ENCODE measurements at regions not wholly inside any gene's neighbourhood (a gene's known extent, or its start where the extent isn't known, plus 50 kb on each side); places are given as distances from the start of the nearest gene placed in this dataset.
A peak's percentile ranks its signal among the peaks of the same experiment; 100 is the strongest.

DNA sequence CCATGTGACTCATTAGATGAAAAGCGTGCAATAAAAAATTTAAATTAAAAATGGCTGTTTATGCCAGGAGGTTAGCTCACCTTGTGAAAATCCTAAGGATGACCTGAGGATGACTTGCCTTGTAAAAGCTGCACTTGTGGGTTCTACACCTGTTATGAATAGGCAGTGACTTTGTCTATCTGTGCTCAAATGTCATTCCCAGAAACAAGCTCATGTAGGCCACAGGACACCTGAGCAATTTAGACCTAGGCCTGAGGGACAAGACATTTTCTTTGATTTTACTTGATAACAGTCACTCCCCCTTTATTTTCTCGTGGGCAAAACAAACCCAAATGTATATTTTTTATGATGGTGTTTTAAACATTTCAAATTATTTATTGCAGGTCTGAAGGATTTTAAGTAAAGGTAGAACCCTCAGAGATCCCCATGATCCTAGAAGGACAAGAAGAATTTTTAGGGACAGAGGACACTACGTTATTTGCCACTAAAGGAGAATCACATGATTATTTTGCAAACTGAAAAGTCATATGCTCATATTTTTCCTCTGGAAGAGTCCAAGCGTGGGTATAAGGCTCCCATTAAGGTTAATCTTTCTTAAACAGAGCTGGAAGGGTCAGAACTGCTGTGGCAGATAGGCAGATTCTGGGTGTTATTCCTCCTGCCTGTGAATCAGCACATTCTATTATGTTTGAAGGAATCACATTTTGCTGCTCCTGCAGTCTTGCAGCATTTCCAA lies 277.5 kb upstream of the MAN1A1 start:
- Histone ChIP-seq H3K9me3 (ENCODE audit: severe bottlenecking) (no peaks in the 10 kb centered on the region), H3K4me1 (ENCODE audit: insufficient read depth, poor library complexity, severe bottlenecking) (peaks cover 4% of the 10 kb centered on the region), H3K36me3 (ENCODE audit: low read depth) (no peaks in the 10 kb centered on the region), H3K27ac (ENCODE audit: poor library complexity, severe bottlenecking) (peak overlapping the region; percentile 14), H3K4me3 (ENCODE audit: severe bottlenecking) (no peak overlapping the region), H3K27me3 (ENCODE audit: insufficient read depth, poor library complexity, severe bottlenecking) (no peaks in the 10 kb centered on the region)
- DNase-seq (ENCODE audit: low spot score) = no peak
- no peak for ATAC-seq (ENCODE audit: low read depth)
- TF ChIP-seq, protein P1, sequence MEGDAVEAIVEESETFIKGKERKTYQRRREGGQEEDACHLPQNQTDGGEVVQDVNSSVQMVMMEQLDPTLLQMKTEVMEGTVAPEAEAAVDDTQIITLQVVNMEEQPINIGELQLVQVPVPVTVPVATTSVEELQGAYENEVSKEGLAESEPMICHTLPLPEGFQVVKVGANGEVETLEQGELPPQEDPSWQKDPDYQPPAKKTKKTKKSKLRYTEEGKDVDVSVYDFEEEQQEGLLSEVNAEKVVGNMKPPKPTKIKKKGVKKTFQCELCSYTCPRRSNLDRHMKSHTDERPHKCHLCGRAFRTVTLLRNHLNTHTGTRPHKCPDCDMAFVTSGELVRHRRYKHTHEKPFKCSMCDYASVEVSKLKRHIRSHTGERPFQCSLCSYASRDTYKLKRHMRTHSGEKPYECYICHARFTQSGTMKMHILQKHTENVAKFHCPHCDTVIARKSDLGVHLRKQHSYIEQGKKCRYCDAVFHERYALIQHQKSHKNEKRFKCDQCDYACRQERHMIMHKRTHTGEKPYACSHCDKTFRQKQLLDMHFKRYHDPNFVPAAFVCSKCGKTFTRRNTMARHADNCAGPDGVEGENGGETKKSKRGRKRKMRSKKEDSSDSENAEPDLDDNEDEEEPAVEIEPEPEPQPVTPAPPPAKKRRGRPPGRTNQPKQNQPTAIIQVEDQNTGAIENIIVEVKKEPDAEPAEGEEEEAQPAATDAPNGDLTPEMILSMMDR (IDR thresholded peaks at IDR 0.05; ENCODE audit: poor library complexity, severe bottlenecking) = no peak

DNA sequence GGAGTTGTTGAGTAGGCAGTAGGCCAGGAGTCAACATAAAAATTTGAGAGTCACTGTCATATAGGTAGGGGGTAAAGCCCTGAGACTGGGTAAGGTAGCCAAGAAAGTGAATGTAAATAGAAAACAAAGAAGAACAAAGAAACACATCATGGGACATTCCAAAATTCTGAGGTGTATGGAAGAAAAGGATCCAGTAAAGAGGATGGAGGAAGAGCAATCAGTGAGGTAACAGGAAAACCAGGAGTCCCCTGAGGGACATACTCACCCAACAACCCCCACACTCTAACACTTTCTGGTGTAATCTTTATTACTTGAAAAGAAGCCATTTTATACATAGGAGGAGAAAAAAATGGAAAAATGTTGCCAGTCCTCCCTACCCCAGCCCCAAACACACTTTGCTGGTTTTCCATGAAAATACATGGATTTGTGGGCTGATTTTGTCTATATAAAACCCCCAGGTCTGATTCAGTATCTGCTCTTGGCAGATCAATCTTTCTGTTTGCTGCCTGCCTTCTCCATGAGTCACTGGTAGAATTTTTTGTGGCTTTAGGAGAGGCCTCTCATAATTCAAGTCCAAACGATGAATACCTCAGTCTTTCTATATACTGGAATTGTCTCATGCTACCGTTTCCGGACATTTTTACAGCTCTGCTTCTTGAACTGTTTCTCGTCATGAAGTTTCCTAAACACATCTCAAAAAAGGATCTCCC lies 271.4 kb upstream of the MAN1A1 start:
- DNase-seq (ENCODE audit: low spot score) (no peak), ATAC-seq (ENCODE audit: low read depth) (peak; percentile 99)
- Histone ChIP-seq H3K9me3 (ENCODE audit: severe bottlenecking) (no peaks in the 10 kb centered on the region), H3K36me3 (ENCODE audit: low read depth) (no peaks in the 10 kb centered on the region), H3K4me1 (ENCODE audit: insufficient read depth, poor library complexity, severe bottlenecking) (peaks cover 22% of the 10 kb centered on the region), H3K27me3 (ENCODE audit: insufficient read depth, poor library complexity, severe bottlenecking) (no peaks in the 10 kb centered on the region), H3K27ac (ENCODE audit: poor library complexity, severe bottlenecking) (peak overlapping the region; percentile 90), H3K4me3 (ENCODE audit: severe bottlenecking) (no peak overlapping the region)
- TF ChIP-seq, protein P1 (IDR thresholded peaks at IDR 0.05; ENCODE audit: poor library complexity, severe bottlenecking) = no peak

DNA sequence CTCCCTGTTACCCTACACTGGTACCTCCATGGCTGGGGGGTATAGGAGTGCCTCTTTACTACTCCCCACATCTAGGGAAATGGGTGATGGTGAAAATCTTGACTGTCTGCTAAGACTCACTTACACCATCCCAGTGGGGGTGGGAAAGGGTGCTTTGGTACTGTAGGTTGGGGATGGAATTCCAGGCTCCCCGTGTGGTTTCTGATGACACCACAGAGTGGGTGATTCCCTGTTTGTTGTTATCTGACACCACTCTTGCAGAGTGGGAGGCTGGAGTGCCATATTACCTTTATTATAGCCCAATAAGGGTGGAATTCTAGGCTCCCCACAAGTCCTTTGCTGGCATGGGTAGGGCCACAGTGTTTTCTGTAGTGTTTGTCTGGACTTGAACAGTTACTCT lies 264.6 kb upstream of the MAN1A1 start:
- ATAC-seq (ENCODE audit: low read depth) (no peak), DNase-seq (ENCODE audit: low spot score) (no peak)
- peaks cover 6% of the 10 kb centered on the region for H3K4me1 ChIP-seq (ENCODE audit: insufficient read depth, poor library complexity, severe bottlenecking)
- no peaks in the 10 kb centered on the region for H3K36me3 ChIP-seq (ENCODE audit: low read depth)
- no peaks in the 10 kb centered on the region for H3K27me3 ChIP-seq (ENCODE audit: insufficient read depth, poor library complexity, severe bottlenecking)
- no peak overlapping the region for H3K4me3 ChIP-seq (ENCODE audit: severe bottlenecking)
- no peaks in the 10 kb centered on the region for H3K9me3 ChIP-seq (ENCODE audit: severe bottlenecking)
- TF ChIP-seq, protein P1 (IDR thresholded peaks at IDR 0.05; ENCODE audit: poor library complexity, severe bottlenecking) = no peak
- no peak overlapping the region for H3K27ac ChIP-seq (ENCODE audit: poor library complexity, severe bottlenecking)

DNA sequence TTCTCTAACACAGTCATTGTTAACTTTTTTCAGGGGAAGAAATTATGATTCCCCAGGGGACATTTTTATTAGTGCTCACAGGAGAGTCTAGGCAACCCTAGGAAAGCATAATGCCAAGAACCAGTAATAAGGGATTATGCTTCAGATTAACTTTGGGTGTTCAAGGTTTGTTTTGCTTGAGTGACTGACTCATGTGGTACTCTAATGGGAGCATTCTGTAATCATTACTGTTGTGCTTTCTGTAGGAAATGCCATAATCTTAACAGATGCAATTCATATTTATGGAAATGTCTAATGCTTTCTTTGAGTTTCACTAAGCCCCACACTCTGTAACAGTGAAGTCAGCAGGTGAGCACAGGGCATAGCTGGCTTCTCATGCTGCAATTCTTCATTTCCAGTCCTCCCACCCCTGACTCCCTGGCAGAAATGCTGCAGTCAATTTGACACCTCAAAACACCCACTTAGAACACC lies 263.4 kb upstream of the MAN1A1 start:
- Histone ChIP-seq H3K9me3 (ENCODE audit: severe bottlenecking) (no peaks in the 10 kb centered on the region), H3K27me3 (ENCODE audit: insufficient read depth, poor library complexity, severe bottlenecking) (no peaks in the 10 kb centered on the region), H3K27ac (ENCODE audit: poor library complexity, severe bottlenecking) (no peak overlapping the region), H3K4me1 (ENCODE audit: insufficient read depth, poor library complexity, severe bottlenecking) (peaks cover 5% of the 10 kb centered on the region), H3K36me3 (ENCODE audit: low read depth) (no peaks in the 10 kb centered on the region), H3K4me3 (ENCODE audit: severe bottlenecking) (no peak overlapping the region)
- DNase-seq (ENCODE audit: low spot score) (no peak), ATAC-seq (ENCODE audit: low read depth) (peak; percentile 50)
- TF ChIP-seq, protein P1 (IDR thresholded peaks at IDR 0.05; ENCODE audit: poor library complexity, severe bottlenecking) = no peak
